ENCODE measurements at regions not wholly inside any gene's neighbourhood (a gene's known extent, or its start where the extent isn't known, plus 50 kb on each side); places are given as distances from the start of the nearest gene placed in this dataset.

- TF ChIP-seq CTCF (IDR thresholded peaks at IDR 0.05; ENCODE audit: low read depth, low read length, missing control alignments): peak; percentile 64
Observed at GRCh38 chr13:60627071-60627686, 230.2 kb downstream of the TDRD3 start.

More at GRCh38 chr13:60627071-60627686, 230.2 kb downstream of the TDRD3 start:
- no peak for DNase-seq (ENCODE audit: low read depth)
- no peak overlapping the region for H3K4me3 ChIP-seq (ENCODE audit: low read depth, low read length)
